Dendritic cell treated with granulocyte-macrophage colony-stimulating factor and Interleukin-4, amounts not matched to agents 40 ng/mL and 50 ng/mL, for 4 days (primary cell): ENCODE measurements at regions not wholly inside any gene's neighbourhood (a gene's known extent, or its start where the extent isn't known, plus 50 kb on each side); places are given as distances from the start of the nearest gene placed in this dataset.

ENCODE experiments used
- H3K27ac Mint-ChIP-seq: one replicate; pipeline ENCODE4 v1.8.0; 2022; ENCODE audit warnings: mild to moderate bottlenecking, mixed read lengths
- H3K27me3 Mint-ChIP-seq: one replicate; pipeline ENCODE4 v1.8.0; 2022; ENCODE audit warnings: mild to moderate bottlenecking, mixed read lengths
- H3K36me3 Mint-ChIP-seq: one replicate; pipeline ENCODE4 v1.8.0; 2022; ENCODE audit warnings: low read depth, mixed read lengths
- H3K4me1 Mint-ChIP-seq: one replicate; pipeline ENCODE4 v1.8.0; 2022; ENCODE audit warnings: low read depth, mixed read lengths
- H3K4me3 Mint-ChIP-seq: one replicate; pipeline ENCODE4 v1.8.0; 2022; ENCODE audit warnings: mild to moderate bottlenecking, moderate library complexity, mixed read lengths
- H3K9me3 Mint-ChIP-seq: one replicate; pipeline ENCODE4 v1.8.0; 2022; ENCODE audit warnings: mixed read lengths
- intact Hi-C: fragments of 100-400 bp; cut with micrococcal nuclease; formaldehyde crosslinking; loops from one replicate; pipeline ENCODE4 v1.15.0; 2022

DNA sequence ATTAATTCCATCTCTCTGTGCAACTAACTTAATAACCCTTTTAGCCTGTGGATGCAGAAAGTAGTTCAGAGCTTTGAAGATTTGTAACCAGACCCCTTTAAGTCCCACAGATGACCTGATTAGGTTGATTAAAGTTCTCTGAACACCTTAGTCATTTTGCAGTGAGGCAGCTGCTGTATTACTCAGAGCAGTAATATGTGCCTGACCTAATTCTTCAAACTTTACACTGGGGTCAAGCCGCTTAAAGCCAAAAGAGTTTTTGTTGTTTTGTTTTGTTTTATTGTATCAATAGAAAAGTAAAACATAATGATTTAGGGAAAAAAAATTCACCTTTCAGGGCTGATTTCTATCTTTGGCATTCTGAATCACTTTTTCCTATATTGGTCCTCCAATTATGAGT, 78.6 kb upstream of the PLEKHG7 start:
- Mint-ChIP-seq H3K27me3 (peaks cover 2% of the 10 kb centered on the region), H3K36me3 (no peaks in the 10 kb centered on the region), H3K9me3 (peaks cover 11% of the 10 kb centered on the region), H3K4me3 (no peak overlapping the region), H3K4me1 (peaks cover 9% of the 10 kb centered on the region), H3K27ac (no peak overlapping the region)
- intact Hi-C loops: no loop called here

DNA sequence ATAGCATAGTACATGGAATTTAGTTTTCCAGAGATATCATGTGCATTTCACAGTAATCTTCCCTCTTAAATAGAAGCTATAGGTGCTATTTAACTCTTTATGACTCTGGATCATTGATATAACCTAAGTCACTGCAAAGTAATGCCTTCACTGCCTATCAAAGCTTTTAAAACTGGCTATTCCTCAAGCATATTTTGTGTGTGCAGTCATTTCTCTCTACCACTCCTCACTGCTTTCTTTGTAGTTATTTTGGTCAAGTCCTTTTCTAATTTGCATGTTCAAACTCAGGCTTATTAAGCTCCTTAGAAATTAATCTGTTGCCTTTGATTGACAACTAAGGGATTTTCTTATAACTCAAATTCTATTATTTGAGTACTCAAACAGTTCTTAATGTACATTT, 79.4 kb upstream of the PLEKHG7 start:
- Mint-ChIP-seq H3K27ac (no peak overlapping the region), H3K4me3 (no peak overlapping the region), H3K36me3 (no peaks in the 10 kb centered on the region), H3K27me3 (peaks cover 2% of the 10 kb centered on the region), H3K9me3 (peaks cover 11% of the 10 kb centered on the region), H3K4me1 (peaks cover 9% of the 10 kb centered on the region)
- intact Hi-C loops: no loop called here

GRCh38 chr12:92621833-92622232, 81.0 kb upstream of the PLEKHG7 start:
- intact Hi-C loops: no loop called here
- Mint-ChIP-seq H3K4me3 (no peak overlapping the region), H3K27ac (no peak overlapping the region), H3K9me3 (peaks cover 11% of the 10 kb centered on the region), H3K4me1 (peaks cover 9% of the 10 kb centered on the region), H3K27me3 (peaks cover 2% of the 10 kb centered on the region), H3K36me3 (no peaks in the 10 kb centered on the region)

- peaks cover 11% of the 10 kb centered on the region for H3K9me3 Mint-ChIP-seq
- H3K27me3 Mint-ChIP-seq: peaks cover 2% of the 10 kb centered on the region
- no peak overlapping the region for H3K4me3 Mint-ChIP-seq
- peaks cover 9% of the 10 kb centered on the region for H3K4me1 Mint-ChIP-seq
- intact Hi-C loops: no loop called here
- H3K27ac Mint-ChIP-seq: no peak overlapping the region
- H3K36me3 Mint-ChIP-seq: no peaks in the 10 kb centered on the region
Observed at GRCh38 chr12:92621312-92621711, 81.5 kb upstream of the PLEKHG7 start.

DNA sequence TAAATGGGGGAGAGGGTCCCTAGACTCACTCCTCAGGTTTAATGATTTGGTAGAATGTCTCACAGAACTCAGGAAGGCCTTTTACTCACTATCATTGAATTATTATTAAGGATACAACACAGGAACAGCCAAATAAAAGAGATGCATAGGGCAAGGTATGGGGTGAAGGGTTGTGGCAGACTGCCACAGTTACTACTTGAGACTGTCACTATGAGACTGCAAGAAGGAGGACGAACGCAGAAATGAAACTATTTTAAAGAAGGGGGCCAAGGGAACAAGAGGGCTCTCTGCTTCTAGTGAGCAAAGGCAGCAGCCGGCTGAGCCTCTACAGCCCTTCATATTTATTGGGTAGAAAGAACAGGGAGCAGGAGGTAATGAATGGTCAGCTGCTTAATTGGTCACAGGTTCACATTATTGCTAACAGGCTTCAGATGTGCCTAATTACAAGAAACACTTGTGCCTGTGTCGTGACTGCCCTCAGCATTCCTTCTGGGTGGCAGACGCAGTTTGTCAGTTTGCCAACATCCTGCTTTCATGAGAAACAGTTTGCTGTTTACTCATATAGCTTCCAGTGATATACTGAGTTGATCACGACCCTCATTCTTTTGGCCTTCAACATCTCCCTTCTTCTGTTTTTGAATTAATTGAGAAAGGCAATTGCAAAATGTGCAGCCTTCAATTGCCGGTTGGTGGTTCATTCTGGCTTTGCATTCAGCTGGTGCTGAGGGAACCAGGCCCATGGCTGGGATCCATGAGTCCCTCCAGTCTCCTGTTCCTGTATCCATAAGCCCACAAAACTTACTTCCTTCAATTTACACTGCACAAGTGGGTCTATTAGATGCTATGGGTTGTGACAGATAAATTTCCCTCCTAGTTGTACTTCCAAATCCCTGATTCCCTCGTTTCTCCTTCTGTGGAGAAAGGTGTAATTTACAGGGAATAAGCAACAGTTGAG, 82.8 kb upstream of the PLEKHG7 start:
- no peaks in the 10 kb centered on the region for H3K36me3 Mint-ChIP-seq
- H3K4me3 Mint-ChIP-seq: no peak overlapping the region
- peaks cover 11% of the 10 kb centered on the region for H3K9me3 Mint-ChIP-seq
- intact Hi-C loops: no loop called here
- H3K4me1 Mint-ChIP-seq: peaks cover 9% of the 10 kb centered on the region
- peaks cover 2% of the 10 kb centered on the region for H3K27me3 Mint-ChIP-seq
- H3K27ac Mint-ChIP-seq: no peak overlapping the region

- peaks cover 9% of the 10 kb centered on the region for H3K4me1 Mint-ChIP-seq
- intact Hi-C loops: no loop called here
Observed at GRCh38 chr12:92619026-92619425, 83.8 kb upstream of the PLEKHG7 start.

DNA sequence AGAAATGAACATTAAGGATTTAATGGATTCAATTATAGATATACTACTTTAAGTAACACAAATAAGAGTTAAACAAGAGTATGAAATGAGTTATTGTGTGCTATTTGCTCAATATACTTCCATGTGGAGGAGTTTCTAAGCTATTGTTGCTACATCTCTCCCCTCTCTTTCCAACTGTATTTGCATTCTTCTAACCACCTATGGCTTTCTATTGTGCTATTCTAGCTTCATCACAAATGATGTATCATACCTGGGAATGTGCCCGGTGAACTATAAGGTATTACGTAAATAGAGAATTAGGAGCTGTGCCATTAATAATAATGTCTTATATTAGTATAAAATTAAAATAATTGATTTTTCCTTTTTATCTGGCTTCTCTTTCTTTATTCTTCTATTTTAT, 87.1 kb upstream of the PLEKHG7 start:
- intact Hi-C loops: no loop called here
- no peaks in the 10 kb centered on the region for H3K36me3 Mint-ChIP-seq
- peaks cover 9% of the 10 kb centered on the region for H3K4me1 Mint-ChIP-seq
- no peak overlapping the region for H3K4me3 Mint-ChIP-seq
- H3K27me3 Mint-ChIP-seq: no peaks in the 10 kb centered on the region
- H3K9me3 Mint-ChIP-seq: no peaks in the 10 kb centered on the region
- no peak overlapping the region for H3K27ac Mint-ChIP-seq

More at GRCh38 chr12:92619026-92619425, 83.8 kb upstream of the PLEKHG7 start:
- H3K9me3 Mint-ChIP-seq: peaks cover 11% of the 10 kb centered on the region
- peaks cover 2% of the 10 kb centered on the region for H3K27me3 Mint-ChIP-seq
- no peak overlapping the region for H3K27ac Mint-ChIP-seq
- no peaks in the 10 kb centered on the region for H3K36me3 Mint-ChIP-seq
- no peak overlapping the region for H3K4me3 Mint-ChIP-seq

GRCh38 chr12:92615086-92615485, 87.7 kb upstream of the PLEKHG7 start:
- H3K4me1 Mint-ChIP-seq: peaks cover 7% of the 10 kb centered on the region
- no peak overlapping the region for H3K4me3 Mint-ChIP-seq
- no peak overlapping the region for H3K27ac Mint-ChIP-seq
- no peaks in the 10 kb centered on the region for H3K27me3 Mint-ChIP-seq
- intact Hi-C loops: no loop called here
- H3K36me3 Mint-ChIP-seq: no peaks in the 10 kb centered on the region
- H3K9me3 Mint-ChIP-seq: no peaks in the 10 kb centered on the region

GRCh38 chr12:92614502-92614901, 88.3 kb upstream of the PLEKHG7 start:
- Mint-ChIP-seq H3K27ac (no peak overlapping the region), H3K4me1 (peaks cover under 1% of the 10 kb centered on the region), H3K36me3 (no peaks in the 10 kb centered on the region), H3K27me3 (no peaks in the 10 kb centered on the region), H3K4me3 (no peak overlapping the region), H3K9me3 (no peaks in the 10 kb centered on the region)
- intact Hi-C loops: no loop called here

GRCh38 chr12:92614001-92614400, 88.8 kb upstream of the PLEKHG7 start:
- no peaks in the 10 kb centered on the region for H3K27me3 Mint-ChIP-seq

GRCh38 chr12:92612611-92613010, 90.2 kb upstream of the PLEKHG7 start:
- Mint-ChIP-seq H3K4me1 (peaks cover 8% of the 10 kb centered on the region), H3K4me3 (no peak overlapping the region), H3K27me3 (no peaks in the 10 kb centered on the region), H3K36me3 (no peaks in the 10 kb centered on the region), H3K9me3 (no peaks in the 10 kb centered on the region), H3K27ac (no peak overlapping the region)
- intact Hi-C loops: no loop called here

More at GRCh38 chr12:92614001-92614400, 88.8 kb upstream of the PLEKHG7 start:
- no peaks in the 10 kb centered on the region for H3K36me3 Mint-ChIP-seq
- intact Hi-C loops: no loop called here
- no peaks in the 10 kb centered on the region for H3K4me1 Mint-ChIP-seq
- H3K27ac Mint-ChIP-seq: no peak overlapping the region
- no peak overlapping the region for H3K4me3 Mint-ChIP-seq
- no peaks in the 10 kb centered on the region for H3K9me3 Mint-ChIP-seq

GRCh38 chr12:92608151-92609091, 94.4 kb upstream of the PLEKHG7 start:
- H3K36me3 Mint-ChIP-seq: no peaks in the 10 kb centered on the region
- H3K9me3 Mint-ChIP-seq: no peaks in the 10 kb centered on the region
- H3K27ac Mint-ChIP-seq: peak overlapping the region; percentile 55
- intact Hi-C loops: no loop called here
- H3K4me3 Mint-ChIP-seq: peak overlapping the region; percentile 32
- H3K27me3 Mint-ChIP-seq: no peaks in the 10 kb centered on the region
- peaks cover 16% of the 10 kb centered on the region for H3K4me1 Mint-ChIP-seq

DNA sequence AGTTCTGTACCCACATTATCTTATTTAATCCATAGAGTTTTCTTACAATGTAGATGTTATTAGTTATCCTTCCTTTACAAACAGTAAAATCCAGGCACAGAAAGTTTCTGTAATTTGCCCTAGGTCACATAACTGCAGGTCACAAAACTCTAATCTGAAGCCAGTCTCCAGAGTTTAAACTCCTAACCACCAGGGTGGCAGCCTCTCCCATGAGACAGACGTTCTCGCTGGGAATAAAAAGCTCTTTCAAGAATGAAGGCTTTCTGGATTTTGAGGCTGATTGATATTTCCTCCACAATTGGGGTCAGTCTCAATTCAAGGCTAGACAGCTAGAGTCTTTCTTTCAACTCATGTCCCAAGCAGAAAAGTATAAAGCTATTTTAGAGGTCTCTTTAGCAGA, 95.8 kb upstream of the PLEKHG7 start:
- Mint-ChIP-seq H3K27me3 (no peaks in the 10 kb centered on the region), H3K4me1 (peaks cover 24% of the 10 kb centered on the region), H3K9me3 (peaks cover 4% of the 10 kb centered on the region), H3K27ac (no peak overlapping the region), H3K4me3 (no peak overlapping the region), H3K36me3 (no peaks in the 10 kb centered on the region)
- intact Hi-C loops: no loop called here

DNA sequence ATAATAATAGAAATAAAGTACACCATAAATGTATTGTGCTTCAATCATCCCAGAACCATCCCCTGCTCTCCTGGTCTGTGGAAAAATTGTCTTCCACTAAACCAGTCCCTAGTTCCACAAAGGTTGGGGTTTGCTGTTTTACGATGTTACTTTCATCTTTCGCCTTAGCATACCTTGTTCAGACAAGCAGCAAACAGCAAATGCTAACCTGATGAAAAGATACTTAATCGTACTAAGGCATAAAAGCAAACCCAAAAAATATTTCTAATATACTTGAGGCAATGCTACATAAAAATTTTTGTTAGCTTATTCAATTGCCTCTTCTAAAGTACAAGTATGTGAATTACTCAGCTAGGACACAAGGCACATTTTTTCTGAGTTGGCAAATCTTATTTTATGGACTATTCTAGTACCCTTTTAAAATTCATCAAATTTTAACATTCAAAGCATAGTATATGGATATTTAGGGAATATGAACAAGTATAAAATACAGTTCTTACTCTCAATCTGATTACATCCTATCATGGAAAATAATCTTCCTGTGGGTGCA, 97.1 kb upstream of the PLEKHG7 start:
- no peaks in the 10 kb centered on the region for H3K27me3 Mint-ChIP-seq
- H3K36me3 Mint-ChIP-seq: no peaks in the 10 kb centered on the region
- H3K4me1 Mint-ChIP-seq: peaks cover 36% of the 10 kb centered on the region
- no peak overlapping the region for H3K4me3 Mint-ChIP-seq
- H3K9me3 Mint-ChIP-seq: peaks cover 16% of the 10 kb centered on the region
- intact Hi-C loops: no loop called here
- no peak overlapping the region for H3K27ac Mint-ChIP-seq
